ENCODE measurements at regions not wholly inside any gene's neighbourhood (a gene's known extent, or its start where the extent isn't known, plus 50 kb on each side); places are given as distances from the start of the nearest gene placed in this dataset.

DNA sequence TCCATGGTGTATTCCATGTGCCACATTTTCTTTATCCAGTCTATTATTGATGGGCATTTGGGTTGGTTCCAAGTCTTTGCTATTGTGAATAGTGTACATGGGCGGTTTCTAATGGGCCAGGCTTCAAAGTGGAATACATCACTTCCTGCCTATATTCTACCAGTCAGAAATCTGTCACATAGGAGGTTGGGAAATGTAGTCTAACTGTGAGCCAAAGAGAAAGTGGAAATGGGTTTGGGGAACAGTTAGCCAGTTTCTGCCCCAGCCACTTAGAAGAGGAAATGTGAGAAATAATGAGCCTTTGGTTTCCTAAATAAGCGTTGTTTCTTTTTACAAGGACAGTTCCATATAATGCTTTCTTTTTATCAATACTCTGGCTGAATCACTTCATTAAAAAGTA, 85.1 kb upstream of the AP1S2 start:
- TF ChIP-seq CTCF (IDR thresholded peaks at IDR 0.05), result no peak
- TF ChIP-seq POLR2AphosphoS5 (IDR thresholded peaks at IDR 0.05), result no peak
